Uterus (tissue), 3 donors: ENCODE measurements at regions not wholly inside any gene's neighbourhood (a gene's known extent, or its start where the extent isn't known, plus 50 kb on each side); places are given as distances from the start of the nearest gene placed in this dataset.
"Not testable (repeated sequence)": the region's sequence is repeated elsewhere in the genome, so short reads cannot be mapped to it uniquely, and the experiment has no call there.

Source experiments
- DNase-seq, 2 donors: peaks; one replicate each; pipeline ENCODE4 v3.0.0-alpha.2; 2019 to 2020
- H3K27ac ChIP-seq, 2 donors: fragments of 200-600 bp; sonication (generic); 1 replicate in 1 of 2; 2 replicates in 1 of 2; pipeline ENCODE4 v1.5.1; 2016 to 2018
- H3K27me3 ChIP-seq, 2 donors: fragments of 200-600 bp; sonication (generic); one replicate each; pipeline ENCODE4 v1.5.1; 2018 to 2019; ENCODE audit warnings: control low read depth in 1 of 2
- H3K36me3 ChIP-seq, 2 donors: fragments of 200-600 bp; sonication (generic); one replicate each; pipeline ENCODE4 v1.5.1; 2019; ENCODE audit warnings: control low read depth in 1 of 2
- H3K4me1 ChIP-seq, 2 donors: fragments of 200-600 bp; sonication (generic); one replicate each; pipeline ENCODE4 v1.5.1; 2018 to 2019; ENCODE audit warnings: control low read depth in 1 of 2
- H3K4me3 ChIP-seq, 2 donors: fragments of 200-600 bp; sonication (generic); 1 replicate in 1 of 2; 2 replicates in 1 of 2; pipeline ENCODE4 v1.5.1; 2018 to 2019; ENCODE audit warnings: mild to moderate bottlenecking in 1 of 2
- H3K9me3 ChIP-seq, 2 donors: fragments of 200-600 bp; sonication (generic); one replicate each; pipeline ENCODE4 v1.5.1; 2019; ENCODE audit warnings: control low read depth in 1 of 2
- CTCF ChIP-seq, 4 experiments: fragments of 200-600 bp in 2 of 4; fragments of 450-650 bp in 2 of 4; sonication (generic) in 2 of 4; IDR thresholded peaks; one replicate each; pipeline ENCODE4 v1.5.1; 2016 to 2019; ENCODE audit warnings: antibody characterized with exemption in 4 of 4, mild to moderate bottlenecking in 2 of 4, moderate library complexity in 1 of 4
- POLR2A ChIP-seq, 2 donors: fragments of 450-650 bp; IDR thresholded peaks; one replicate each; pipeline ENCODE4 v1.6.1; 2016; ENCODE audit warnings: antibody characterized with exemption in 2 of 2, mild to moderate bottlenecking in 1 of 2, moderate library complexity in 1 of 2
- intact Hi-C: fragments of 100-400 bp; cut with DNase I; formaldehyde crosslinking; loops from one replicate; pipeline ENCODE4 v1.15.1; 2023; ENCODE audit warnings: low total_unique reads
- donor health status: DM: yes; HTN: yes; CAD: no.

GRCh38 chr4:165563851-165564250 is 185.0 kb downstream of the CPE start:
- no peaks in the 10 kb centered on the region for H3K27me3 ChIP-seq
- DNase-seq, result no peak
- no peak overlapping the region for H3K4me3 ChIP-seq
- TF ChIP-seq POLR2A (IDR thresholded peaks at IDR 0.05) (no peak), CTCF (IDR thresholded peaks at IDR 0.05) (no peak)
- intact Hi-C loops, result no loop called here
- H3K9me3 ChIP-seq, result no peaks in the 10 kb centered on the region
- H3K4me1 ChIP-seq, result no peaks in the 10 kb centered on the region
- no peak overlapping the region for H3K27ac ChIP-seq
- H3K36me3 ChIP-seq, result no peaks in the 10 kb centered on the region

GRCh38 chr4:165569031-165569430 is 190.2 kb downstream of the CPE start:
- no peak for DNase-seq
- H3K9me3 ChIP-seq, result no peaks in the 10 kb centered on the region
- H3K36me3 ChIP-seq, result no peaks in the 10 kb centered on the region
- no peaks in the 10 kb centered on the region for H3K4me1 ChIP-seq
- no peaks in the 10 kb centered on the region for H3K27me3 ChIP-seq
- no peak overlapping the region for H3K4me3 ChIP-seq
- intact Hi-C loops, result no loop called here
- H3K27ac ChIP-seq, result no peak overlapping the region
- TF ChIP-seq POLR2A (IDR thresholded peaks at IDR 0.05), result no peak
- no peak for TF ChIP-seq CTCF (IDR thresholded peaks at IDR 0.05)

- H3K27ac ChIP-seq, H3K36me3 ChIP-seq, H3K9me3 ChIP-seq, DNase-seq, H3K4me1 ChIP-seq, H3K27me3 ChIP-seq, H3K4me3 ChIP-seq, intact Hi-C loops: not testable (repeated sequence)
Measured at GRCh38 chr4:165571476-165571875, 192.7 kb downstream of the CPE start.

- no peak overlapping the region for H3K27ac ChIP-seq
- no peaks in the 10 kb centered on the region for H3K9me3 ChIP-seq
- intact Hi-C loops, result no loop called here
- H3K27me3 ChIP-seq, result no peaks in the 10 kb centered on the region
- no peak for DNase-seq
- H3K36me3 ChIP-seq, result no peaks in the 10 kb centered on the region
- no peak overlapping the region for H3K4me3 ChIP-seq
- TF ChIP-seq CTCF (IDR thresholded peaks at IDR 0.05) (no peak), POLR2A (IDR thresholded peaks at IDR 0.05) (no peak)
- no peaks in the 10 kb centered on the region for H3K4me1 ChIP-seq
Measured at GRCh38 chr4:165580351-165580905, 201.6 kb downstream of the CPE start.

- intact Hi-C loops, result no loop called here
- TF ChIP-seq CTCF (IDR thresholded peaks at IDR 0.05) (no peak), POLR2A (IDR thresholded peaks at IDR 0.05) (no peak)
- Histone ChIP-seq H3K27me3 (no peaks in the 10 kb centered on the region), H3K4me1 (no peaks in the 10 kb centered on the region), H3K36me3 (no peaks in the 10 kb centered on the region), H3K9me3 (no peaks in the 10 kb centered on the region), H3K27ac (no peak overlapping the region), H3K4me3 (no peak overlapping the region)
- no peak for DNase-seq
Measured at GRCh38 chr4:165583341-165583740, 204.5 kb downstream of the CPE start.

GRCh38 chr4:165584916-165585315 is 206.1 kb downstream of the CPE start:
- intact Hi-C loops, result no loop called here
- no peaks in the 10 kb centered on the region for H3K9me3 ChIP-seq
- H3K27me3 ChIP-seq, result no peaks in the 10 kb centered on the region
- TF ChIP-seq CTCF (IDR thresholded peaks at IDR 0.05), result no peak
- TF ChIP-seq POLR2A (IDR thresholded peaks at IDR 0.05), result no peak
- no peaks in the 10 kb centered on the region for H3K4me1 ChIP-seq
- no peak overlapping the region for H3K4me3 ChIP-seq
- no peak for DNase-seq
- H3K36me3 ChIP-seq, result no peaks in the 10 kb centered on the region
- H3K27ac ChIP-seq, result no peak overlapping the region
